Cardiac fibroblast (primary cell): ENCODE measurements at regions not wholly inside any gene's neighbourhood (a gene's known extent, or its start where the extent isn't known, plus 50 kb on each side); places are given as distances from the start of the nearest gene placed in this dataset.
A peak's percentile ranks its signal among the peaks of the same experiment; 100 is the strongest.

Experiments used
- DNase-seq, 2 donors: peaks; one replicate each; pipeline versions ENCODE4 v3.0.0 to v3.0.0-alpha.2; 2010; ENCODE audit warnings: low read depth in 2 of 2
- H3K4me3 ChIP-seq, 2 donors: replicated peaks in 1 of 2; 1 replicate in 1 of 2; 2 replicates in 1 of 2; pipeline ENCODE4 v1.5.1; 2011; ENCODE audit warnings: low read depth in 2 of 2, low read length in 2 of 2, mild to moderate bottlenecking in 2 of 2, moderate library complexity in 1 of 2
- CTCF ChIP-seq: IDR thresholded peaks from one replicate; pipeline ENCODE4 v1.5.1; 2011; ENCODE audit warnings: low read depth, mild to moderate bottlenecking, low read length, inconsistent platforms

GRCh38 chr1:95437011-95437410 is 203.0 kb downstream of the RWDD3 start:
- H3K4me3 ChIP-seq: no peak overlapping the region
- no peak for DNase-seq
- TF ChIP-seq CTCF: no peak

- TF ChIP-seq CTCF: no peak
- DNase-seq: no peak
- H3K4me3 ChIP-seq: no peak overlapping the region
Observed at GRCh38 chr1:95437781-95438180, 203.8 kb downstream of the RWDD3 start.

- no peak for DNase-seq
- no peak for TF ChIP-seq CTCF
- H3K4me3 ChIP-seq: no peak overlapping the region
Observed at GRCh38 chr1:95438218-95438948, 204.4 kb downstream of the RWDD3 start.

- H3K4me3 ChIP-seq: no peak overlapping the region
- TF ChIP-seq CTCF: no peak
- DNase-seq: no peak
Observed at GRCh38 chr1:95440511-95440910, 206.5 kb downstream of the RWDD3 start.

GRCh38 chr1:95449516-95449915 is 215.5 kb downstream of the RWDD3 start:
- no peak for TF ChIP-seq CTCF
- DNase-seq: no peak

GRCh38 chr1:95451054-95451453 is 217.0 kb downstream of the RWDD3 start:
- DNase-seq: peak in 1 of 2 donors; percentile 0
- no peak overlapping the region for H3K4me3 ChIP-seq
- TF ChIP-seq CTCF: no peak

More at GRCh38 chr1:95449516-95449915, 215.5 kb downstream of the RWDD3 start:
- no peak overlapping the region for H3K4me3 ChIP-seq

- no peak for DNase-seq
- H3K4me3 ChIP-seq: no peak overlapping the region
- no peak for TF ChIP-seq CTCF
Observed at GRCh38 chr1:95451904-95452303, 217.9 kb downstream of the RWDD3 start.
